CD1c-positive myeloid dendritic cell (primary cell): ENCODE measurements at regions not wholly inside any gene's neighbourhood (a gene's known extent, or its start where the extent isn't known, plus 50 kb on each side); places are given as distances from the start of the nearest gene placed in this dataset.
"Not testable (repeated sequence)": the region's sequence is repeated elsewhere in the genome, so short reads cannot be mapped to it uniquely, and the experiment has no call there.

Experiments used
- DNase-seq: peaks from one replicate; pipeline ENCODE4 v3.0.0-alpha.2; 2016; ENCODE audit errors: extremely low spot score

GRCh38 chr12:24507827-24508226 lies 441.1 kb downstream of the BCAT1 start:
- no peak for DNase-seq

- no peak for DNase-seq
Observed at GRCh38 chr12:24505366-24506015, 443.4 kb downstream of the BCAT1 start.

GRCh38 chr12:24503477-24503876 lies 445.4 kb downstream of the BCAT1 start:
- DNase-seq, result not testable (repeated sequence)

- DNase-seq, result no peak
Observed at GRCh38 chr12:24500831-24501230, 448.1 kb downstream of the BCAT1 start.

- no peak for DNase-seq
Observed at GRCh38 chr12:24500421-24500820, 448.5 kb downstream of the BCAT1 start.

- no peak for DNase-seq
Observed at GRCh38 chr12:24499151-24500146, 449.5 kb downstream of the BCAT1 start.

DNA sequence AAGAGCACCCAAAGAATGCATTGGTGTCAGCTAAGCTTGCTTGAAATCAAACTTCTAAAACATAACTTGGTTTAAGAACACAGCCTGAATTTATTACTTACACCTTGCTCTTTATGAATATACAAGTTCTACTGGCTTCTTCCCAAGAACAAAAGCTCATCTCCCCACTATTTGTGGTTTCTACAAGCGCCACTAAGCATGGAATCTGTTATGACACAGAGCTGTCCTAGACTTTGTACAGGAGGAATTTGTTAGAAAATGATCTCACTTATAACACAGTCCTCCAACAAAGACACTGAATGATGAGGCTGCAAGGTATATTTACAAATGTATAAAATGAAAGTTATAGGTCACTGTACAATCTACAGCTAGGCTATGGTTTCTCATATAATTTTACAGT lies 452.1 kb downstream of the BCAT1 start:
- no peak for DNase-seq

DNA sequence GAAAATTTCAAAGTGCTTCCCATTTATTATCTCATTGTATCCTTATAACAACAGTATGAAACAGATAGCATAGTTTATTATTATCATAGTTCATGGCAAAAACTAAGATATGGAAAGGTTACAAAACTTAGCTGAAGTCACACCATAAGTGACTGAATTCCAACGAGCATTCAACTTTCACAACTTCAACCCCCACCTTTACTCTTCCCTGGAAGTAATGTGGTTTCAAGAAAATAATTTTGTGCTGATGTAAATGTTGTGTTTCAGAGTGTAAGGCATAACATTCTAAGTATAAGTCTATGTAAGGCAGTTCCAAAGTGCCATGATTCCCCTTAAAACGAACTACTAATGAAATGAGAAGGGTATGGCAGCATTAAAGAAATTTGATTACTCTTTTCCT lies 454.5 kb downstream of the BCAT1 start:
- DNase-seq, result no peak

GRCh38 chr12:24491968-24492367 lies 456.9 kb downstream of the BCAT1 start:
- no peak for DNase-seq

DNA sequence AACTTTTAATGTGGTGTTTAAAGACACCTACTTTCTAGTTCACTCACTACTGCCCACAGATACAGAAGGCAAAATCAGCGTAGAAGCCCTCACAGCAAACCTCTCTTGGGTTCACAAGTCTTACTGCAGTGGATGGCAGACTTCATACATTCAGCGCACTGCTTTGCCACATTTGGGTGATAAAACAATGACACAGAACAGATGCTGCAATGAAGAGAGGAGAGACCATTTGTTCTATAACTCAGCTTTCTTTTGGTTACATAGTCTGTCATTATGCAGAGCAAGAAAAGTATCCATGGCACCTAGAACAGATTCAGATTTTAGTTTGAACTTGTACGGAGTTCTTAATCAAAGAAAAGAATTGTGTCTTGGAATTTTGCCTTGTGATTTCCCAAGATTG lies 459.0 kb downstream of the BCAT1 start:
- DNase-seq, result no peak

DNA sequence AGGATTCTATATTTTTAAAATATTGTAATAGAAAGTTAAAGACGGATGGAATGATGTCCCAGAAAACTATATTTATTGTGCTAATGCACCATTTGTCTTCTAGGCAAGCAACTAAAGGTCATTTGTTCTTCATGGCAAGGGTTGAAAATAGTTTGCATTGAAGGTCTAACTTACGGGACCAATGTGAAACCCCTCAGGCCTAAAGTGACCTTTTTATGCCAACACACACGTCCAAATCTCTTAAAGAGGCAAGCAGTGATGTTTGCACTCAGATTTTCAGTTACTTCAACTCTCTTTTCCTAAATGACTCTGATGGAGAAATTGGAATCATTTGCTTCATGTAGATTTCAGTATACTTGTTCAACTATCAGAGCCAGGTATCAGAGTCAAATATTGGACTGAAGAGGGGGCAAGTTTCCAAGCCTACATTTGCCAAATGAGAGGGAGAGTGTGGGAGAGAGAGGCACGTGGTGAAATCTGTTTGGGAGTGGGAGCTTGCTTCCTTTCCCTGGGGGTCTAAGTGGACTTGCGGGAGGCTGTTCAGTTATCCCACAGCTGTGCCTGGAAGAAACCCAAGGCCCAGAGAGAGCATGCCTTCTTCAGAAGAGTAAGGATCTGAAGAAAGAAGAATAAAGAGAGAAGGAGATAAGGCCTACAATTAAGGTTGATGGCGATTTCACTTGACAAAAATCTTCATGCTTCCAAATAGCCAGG lies 459.8 kb downstream of the BCAT1 start:
- DNase-seq, result no peak

GRCh38 chr12:24488091-24488596 lies 460.8 kb downstream of the BCAT1 start:
- DNase-seq, result no peak

DNA sequence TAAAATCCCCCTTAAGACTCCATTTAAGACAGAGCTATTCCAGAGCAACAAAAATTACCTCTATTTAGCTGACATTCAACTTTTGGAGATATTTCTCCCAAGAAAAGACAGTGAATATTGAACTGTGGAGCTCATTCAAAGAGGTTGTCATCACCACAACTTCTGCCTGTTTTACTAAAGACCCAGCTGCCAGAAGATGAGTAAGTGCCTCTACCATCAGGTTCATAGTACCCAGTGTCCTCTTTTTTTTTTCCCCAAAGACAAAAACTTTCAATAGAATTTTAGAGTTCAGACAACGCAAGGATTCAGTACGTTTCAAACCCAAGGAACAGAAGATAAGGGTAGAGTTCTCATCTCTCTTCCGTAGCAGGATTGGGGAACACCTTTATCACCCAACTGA lies 461.3 kb downstream of the BCAT1 start:
- DNase-seq, result no peak

GRCh38 chr12:24483732-24484131 lies 465.2 kb downstream of the BCAT1 start:
- no peak for DNase-seq

GRCh38 chr12:24482882-24483604 lies 465.9 kb downstream of the BCAT1 start:
- no peak for DNase-seq

GRCh38 chr12:24482044-24482443 lies 466.9 kb downstream of the BCAT1 start:
- no peak for DNase-seq

- no peak for DNase-seq
Observed at GRCh38 chr12:24480766-24481449, 468.0 kb downstream of the BCAT1 start.

DNA sequence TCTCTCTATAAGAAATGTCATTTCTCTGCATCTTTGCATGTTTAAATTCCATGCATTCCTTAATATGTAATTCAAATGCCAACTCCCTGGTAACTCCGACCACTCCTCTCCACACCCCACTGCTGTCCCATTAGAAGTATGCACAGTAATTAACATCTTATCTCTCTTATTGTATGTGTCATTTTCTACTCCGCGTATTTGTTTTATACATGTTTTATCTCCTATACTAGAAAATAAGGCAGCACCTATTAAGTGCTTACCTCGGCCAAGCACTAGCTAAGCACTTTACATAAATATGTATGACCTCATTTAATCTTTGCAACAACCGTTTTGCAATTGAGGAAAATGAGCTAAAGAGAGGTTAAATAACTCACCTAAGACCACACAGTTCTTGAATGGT lies 469.8 kb downstream of the BCAT1 start:
- no peak for DNase-seq

DNA sequence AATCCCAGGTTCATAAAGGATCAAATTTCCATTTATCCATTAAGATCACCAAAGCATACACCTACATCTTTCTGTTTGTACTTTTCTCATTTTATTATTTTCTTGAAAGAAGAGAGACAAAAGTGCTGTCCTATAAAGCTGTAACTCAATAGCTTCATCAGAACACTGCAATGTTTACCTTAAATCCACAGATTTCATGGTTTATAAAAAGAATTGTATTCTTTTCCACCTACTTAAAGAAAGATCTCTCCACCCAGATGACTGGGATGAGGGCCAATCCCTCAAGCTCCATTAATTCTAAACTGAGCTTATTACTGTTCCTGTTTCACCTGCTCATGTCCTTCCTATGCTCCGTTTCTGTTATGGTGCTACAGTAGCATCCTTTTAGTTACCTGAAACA lies 470.6 kb downstream of the BCAT1 start:
- DNase-seq, result no peak

DNA sequence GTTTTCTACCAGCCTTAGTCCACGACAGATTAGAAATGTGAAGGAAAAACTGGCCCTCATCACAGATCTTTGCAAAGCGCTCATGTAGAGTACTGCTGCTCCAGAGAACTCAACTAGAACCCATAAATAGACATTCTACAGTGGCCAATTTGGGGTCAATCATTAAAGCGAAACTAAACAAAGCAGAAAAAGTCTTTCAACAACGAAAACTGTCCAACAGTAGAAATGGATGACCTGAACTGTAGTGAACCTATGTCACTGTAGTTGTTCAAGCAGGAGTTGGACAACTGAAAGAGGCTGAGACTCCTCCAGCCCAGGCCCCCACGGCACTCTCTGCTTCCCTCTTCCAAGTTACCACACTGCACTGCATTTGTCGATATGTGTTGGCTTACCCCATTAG lies 472.6 kb downstream of the BCAT1 start:
- DNase-seq, result no peak

- no peak for DNase-seq
Observed at GRCh38 chr12:24475337-24475736, 473.6 kb downstream of the BCAT1 start.
